ENCODE measurements at regions not wholly inside any gene's neighbourhood (a gene's known extent, or its start where the extent isn't known, plus 50 kb on each side); places are given as distances from the start of the nearest gene placed in this dataset.

GRCh38 chr19:31519256-31519655, 170.0 kb upstream of the TSHZ3 start:
- no peak for TF ChIP-seq CTCF (IDR thresholded peaks at IDR 0.05; ENCODE audit: control insufficient read depth, insufficient read depth, low read depth, low read length, missing control alignments)
- no peak overlapping the region for H3K4me3 ChIP-seq (ENCODE audit: control insufficient read depth, low read depth, low read length)
- DNase-seq (ENCODE audit: low read depth) = no peak

- TF ChIP-seq CTCF (IDR thresholded peaks at IDR 0.05; ENCODE audit: control insufficient read depth, insufficient read depth, low read depth, low read length, missing control alignments) = no peak
- no peak for DNase-seq (ENCODE audit: low read depth)
- no peak overlapping the region for H3K4me3 ChIP-seq (ENCODE audit: control insufficient read depth, low read depth, low read length)
Observed at GRCh38 chr19:31519908-31520307, 170.7 kb upstream of the TSHZ3 start.

- DNase-seq (ENCODE audit: low read depth) = no peak
- no peak for TF ChIP-seq CTCF (IDR thresholded peaks at IDR 0.05; ENCODE audit: control insufficient read depth, insufficient read depth, low read depth, low read length, missing control alignments)
- H3K4me3 ChIP-seq (ENCODE audit: control insufficient read depth, low read depth, low read length) = no peak overlapping the region
Observed at GRCh38 chr19:31520633-31521032, 171.4 kb upstream of the TSHZ3 start.

- TF ChIP-seq CTCF (IDR thresholded peaks at IDR 0.05; ENCODE audit: control insufficient read depth, insufficient read depth, low read depth, low read length, missing control alignments) = no peak
Observed at GRCh38 chr19:31525610-31526147, 176.4 kb upstream of the TSHZ3 start.

GRCh38 chr19:31527443-31527842, 178.2 kb upstream of the TSHZ3 start:
- no peak for TF ChIP-seq CTCF (IDR thresholded peaks at IDR 0.05; ENCODE audit: control insufficient read depth, insufficient read depth, low read depth, low read length, missing control alignments)
- DNase-seq (ENCODE audit: low read depth) = no peak
- H3K4me3 ChIP-seq (ENCODE audit: control insufficient read depth, low read depth, low read length) = no peak overlapping the region

More at GRCh38 chr19:31525610-31526147, 176.4 kb upstream of the TSHZ3 start:
- no peak overlapping the region for H3K4me3 ChIP-seq (ENCODE audit: control insufficient read depth, low read depth, low read length)
- DNase-seq (ENCODE audit: low read depth) = no peak

GRCh38 chr19:31528261-31528660, 179.0 kb upstream of the TSHZ3 start:
- no peak for TF ChIP-seq CTCF (IDR thresholded peaks at IDR 0.05; ENCODE audit: control insufficient read depth, insufficient read depth, low read depth, low read length, missing control alignments)
- no peak overlapping the region for H3K4me3 ChIP-seq (ENCODE audit: control insufficient read depth, low read depth, low read length)
- no peak for DNase-seq (ENCODE audit: low read depth)

GRCh38 chr19:31529121-31529520, 179.9 kb upstream of the TSHZ3 start:
- TF ChIP-seq CTCF (IDR thresholded peaks at IDR 0.05; ENCODE audit: control insufficient read depth, insufficient read depth, low read depth, low read length, missing control alignments) = no peak
- no peak for DNase-seq (ENCODE audit: low read depth)
- no peak overlapping the region for H3K4me3 ChIP-seq (ENCODE audit: control insufficient read depth, low read depth, low read length)

Data from AG09309 (cell line).